ENCODE measurements at regions not wholly inside any gene's neighbourhood (a gene's known extent, or its start where the extent isn't known, plus 50 kb on each side); places are given as distances from the start of the nearest gene placed in this dataset.

DNA sequence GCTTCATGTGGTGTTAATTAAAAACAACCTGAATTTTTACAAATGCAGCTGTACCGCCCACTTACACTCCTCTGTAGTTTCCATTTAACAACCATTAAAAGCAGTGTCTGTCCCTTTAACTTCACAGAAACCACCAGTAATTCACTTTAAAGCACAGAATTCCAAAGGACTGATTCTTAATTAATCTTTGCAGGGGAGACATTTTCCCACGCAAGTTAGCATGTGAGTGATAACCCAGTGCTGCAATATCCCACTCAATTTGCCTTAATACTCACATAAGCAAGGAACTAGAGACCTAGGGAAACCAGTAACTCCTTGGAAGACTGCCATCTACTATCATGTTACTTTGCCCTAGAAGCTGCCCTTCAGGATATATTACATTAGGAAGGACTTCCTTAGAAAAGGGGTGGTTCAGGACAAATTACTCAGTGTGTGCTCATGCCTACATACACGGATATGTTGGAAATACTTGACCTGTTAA is 102.3 kb downstream of the OSR1 start:
- H3K9ac ChIP-seq (ENCODE audit: low read depth in 1 of 2, low read length in 2 of 2), result no peak overlapping the region

DNA sequence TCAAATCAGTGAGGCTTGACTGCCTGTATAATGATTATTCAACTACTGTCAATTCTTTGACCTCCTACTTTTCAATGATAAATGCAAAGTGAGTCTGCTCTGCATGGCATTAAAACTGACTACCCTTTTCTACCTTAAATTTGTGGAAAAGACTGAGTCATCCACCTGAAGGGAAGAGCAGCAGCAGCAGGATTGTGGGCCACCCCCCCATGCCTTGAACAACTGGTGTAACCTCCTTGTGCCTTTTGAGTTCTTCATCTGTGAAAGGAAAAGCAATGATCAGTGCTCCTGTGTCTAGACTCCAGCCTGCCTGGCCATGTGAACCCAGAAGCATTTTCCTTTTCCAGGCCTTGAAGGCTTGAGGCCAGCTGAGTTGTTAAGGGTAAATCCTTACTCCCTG is 102.9 kb downstream of the OSR1 start:
- Histone ChIP-seq H3K4me1 (ENCODE audit: control insufficient read depth in 4 of 4, insufficient read depth in 4 of 4, low read length in 3 of 4) (no peaks in the 10 kb centered on the region), H3K27me3 (ENCODE audit: control insufficient read depth in 4 of 4, insufficient read depth in 4 of 4, low read length in 3 of 4) (no peaks in the 10 kb centered on the region), H3K36me3 (ENCODE audit: control insufficient read depth in 4 of 4, insufficient read depth in 3 of 4, low read depth in 1 of 4, low read length in 3 of 4) (no peaks in the 10 kb centered on the region), H3K27ac (ENCODE audit: low read depth in 1 of 2, low read length in 2 of 2) (no peak overlapping the region), H3K4me3 (ENCODE audit: low read depth in 1 of 3, low read length in 3 of 3) (no peak overlapping the region), H3K9ac (ENCODE audit: low read depth in 1 of 2, low read length in 2 of 2) (no peak overlapping the region), H3K9me3 (ENCODE audit: control insufficient read depth in 4 of 4, low read length in 3 of 4) (no peaks in the 10 kb centered on the region)
- TF ChIP-seq FOXA1 (IDR thresholded peaks at IDR 0.05) (no peak), HNF4G (IDR thresholded peaks at IDR 0.05) (no peak), JUND (IDR thresholded peaks at IDR 0.05) (no peak), GABPA (IDR thresholded peaks at IDR 0.05 in 1 of 2, conservative IDR thresholded peaks at IDR 0.05 in 1 of 2) (no peak), HNF4A (conservative IDR thresholded peaks at IDR 0.05) (no peak), NR2F2 (IDR thresholded peaks at IDR 0.05) (no peak), SP1 (IDR thresholded peaks at IDR 0.05) (no peak), RXRA (IDR thresholded peaks at IDR 0.05) (no peak)
- TF ChIP-seq, protein P1, sequence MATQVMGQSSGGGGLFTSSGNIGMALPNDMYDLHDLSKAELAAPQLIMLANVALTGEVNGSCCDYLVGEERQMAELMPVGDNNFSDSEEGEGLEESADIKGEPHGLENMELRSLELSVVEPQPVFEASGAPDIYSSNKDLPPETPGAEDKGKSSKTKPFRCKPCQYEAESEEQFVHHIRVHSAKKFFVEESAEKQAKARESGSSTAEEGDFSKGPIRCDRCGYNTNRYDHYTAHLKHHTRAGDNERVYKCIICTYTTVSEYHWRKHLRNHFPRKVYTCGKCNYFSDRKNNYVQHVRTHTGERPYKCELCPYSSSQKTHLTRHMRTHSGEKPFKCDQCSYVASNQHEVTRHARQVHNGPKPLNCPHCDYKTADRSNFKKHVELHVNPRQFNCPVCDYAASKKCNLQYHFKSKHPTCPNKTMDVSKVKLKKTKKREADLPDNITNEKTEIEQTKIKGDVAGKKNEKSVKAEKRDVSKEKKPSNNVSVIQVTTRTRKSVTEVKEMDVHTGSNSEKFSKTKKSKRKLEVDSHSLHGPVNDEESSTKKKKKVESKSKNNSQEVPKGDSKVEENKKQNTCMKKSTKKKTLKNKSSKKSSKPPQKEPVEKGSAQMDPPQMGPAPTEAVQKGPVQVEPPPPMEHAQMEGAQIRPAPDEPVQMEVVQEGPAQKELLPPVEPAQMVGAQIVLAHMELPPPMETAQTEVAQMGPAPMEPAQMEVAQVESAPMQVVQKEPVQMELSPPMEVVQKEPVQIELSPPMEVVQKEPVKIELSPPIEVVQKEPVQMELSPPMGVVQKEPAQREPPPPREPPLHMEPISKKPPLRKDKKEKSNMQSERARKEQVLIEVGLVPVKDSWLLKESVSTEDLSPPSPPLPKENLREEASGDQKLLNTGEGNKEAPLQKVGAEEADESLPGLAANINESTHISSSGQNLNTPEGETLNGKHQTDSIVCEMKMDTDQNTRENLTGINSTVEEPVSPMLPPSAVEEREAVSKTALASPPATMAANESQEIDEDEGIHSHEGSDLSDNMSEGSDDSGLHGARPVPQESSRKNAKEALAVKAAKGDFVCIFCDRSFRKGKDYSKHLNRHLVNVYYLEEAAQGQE (IDR thresholded peaks at IDR 0.05), result no peak
- no peak for DNase-seq (ENCODE audit: low spot score)

More for the DNA sequence above, 102.3 kb downstream of the OSR1 start:
- DNase-seq (ENCODE audit: low spot score), result no peak
- Histone ChIP-seq H3K36me3 (ENCODE audit: control insufficient read depth in 4 of 4, insufficient read depth in 3 of 4, low read depth in 1 of 4, low read length in 3 of 4) (no peaks in the 10 kb centered on the region), H3K4me1 (ENCODE audit: control insufficient read depth in 4 of 4, insufficient read depth in 4 of 4, low read length in 3 of 4) (no peaks in the 10 kb centered on the region), H3K27ac (ENCODE audit: low read depth in 1 of 2, low read length in 2 of 2) (no peak overlapping the region), H3K27me3 (ENCODE audit: control insufficient read depth in 4 of 4, insufficient read depth in 4 of 4, low read length in 3 of 4) (no peaks in the 10 kb centered on the region), H3K9me3 (ENCODE audit: control insufficient read depth in 4 of 4, low read length in 3 of 4) (no peaks in the 10 kb centered on the region), H3K4me3 (ENCODE audit: low read depth in 1 of 3, low read length in 3 of 3) (no peak overlapping the region)
- TF ChIP-seq, protein P2, sequence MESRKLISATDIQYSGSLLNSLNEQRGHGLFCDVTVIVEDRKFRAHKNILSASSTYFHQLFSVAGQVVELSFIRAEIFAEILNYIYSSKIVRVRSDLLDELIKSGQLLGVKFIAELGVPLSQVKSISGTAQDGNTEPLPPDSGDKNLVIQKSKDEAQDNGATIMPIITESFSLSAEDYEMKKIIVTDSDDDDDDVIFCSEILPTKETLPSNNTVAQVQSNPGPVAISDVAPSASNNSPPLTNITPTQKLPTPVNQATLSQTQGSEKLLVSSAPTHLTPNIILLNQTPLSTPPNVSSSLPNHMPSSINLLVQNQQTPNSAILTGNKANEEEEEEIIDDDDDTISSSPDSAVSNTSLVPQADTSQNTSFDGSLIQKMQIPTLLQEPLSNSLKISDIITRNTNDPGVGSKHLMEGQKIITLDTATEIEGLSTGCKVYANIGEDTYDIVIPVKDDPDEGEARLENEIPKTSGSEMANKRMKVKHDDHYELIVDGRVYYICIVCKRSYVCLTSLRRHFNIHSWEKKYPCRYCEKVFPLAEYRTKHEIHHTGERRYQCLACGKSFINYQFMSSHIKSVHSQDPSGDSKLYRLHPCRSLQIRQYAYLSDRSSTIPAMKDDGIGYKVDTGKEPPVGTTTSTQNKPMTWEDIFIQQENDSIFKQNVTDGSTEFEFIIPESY (IDR thresholded peaks at IDR 0.05), result no peak
- TF ChIP-seq RAD21 (IDR thresholded peaks at IDR 0.05), result no peak
- TF ChIP-seq SP1 (IDR thresholded peaks at IDR 0.05), result no peak
- no peak for TF ChIP-seq RXRA (IDR thresholded peaks at IDR 0.05)
- TF ChIP-seq, protein P3, sequence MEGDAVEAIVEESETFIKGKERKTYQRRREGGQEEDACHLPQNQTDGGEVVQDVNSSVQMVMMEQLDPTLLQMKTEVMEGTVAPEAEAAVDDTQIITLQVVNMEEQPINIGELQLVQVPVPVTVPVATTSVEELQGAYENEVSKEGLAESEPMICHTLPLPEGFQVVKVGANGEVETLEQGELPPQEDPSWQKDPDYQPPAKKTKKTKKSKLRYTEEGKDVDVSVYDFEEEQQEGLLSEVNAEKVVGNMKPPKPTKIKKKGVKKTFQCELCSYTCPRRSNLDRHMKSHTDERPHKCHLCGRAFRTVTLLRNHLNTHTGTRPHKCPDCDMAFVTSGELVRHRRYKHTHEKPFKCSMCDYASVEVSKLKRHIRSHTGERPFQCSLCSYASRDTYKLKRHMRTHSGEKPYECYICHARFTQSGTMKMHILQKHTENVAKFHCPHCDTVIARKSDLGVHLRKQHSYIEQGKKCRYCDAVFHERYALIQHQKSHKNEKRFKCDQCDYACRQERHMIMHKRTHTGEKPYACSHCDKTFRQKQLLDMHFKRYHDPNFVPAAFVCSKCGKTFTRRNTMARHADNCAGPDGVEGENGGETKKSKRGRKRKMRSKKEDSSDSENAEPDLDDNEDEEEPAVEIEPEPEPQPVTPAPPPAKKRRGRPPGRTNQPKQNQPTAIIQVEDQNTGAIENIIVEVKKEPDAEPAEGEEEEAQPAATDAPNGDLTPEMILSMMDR (IDR thresholded peaks at IDR 0.05; ENCODE audit: low read depth, low read length, missing input control), result no peak
- TF ChIP-seq YY1 (IDR thresholded peaks at IDR 0.05), result no peak
- TF ChIP-seq, protein P4, sequence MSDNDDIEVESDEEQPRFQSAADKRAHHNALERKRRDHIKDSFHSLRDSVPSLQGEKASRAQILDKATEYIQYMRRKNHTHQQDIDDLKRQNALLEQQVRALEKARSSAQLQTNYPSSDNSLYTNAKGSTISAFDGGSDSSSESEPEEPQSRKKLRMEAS (IDR thresholded peaks at IDR 0.05), result no peak
- TF ChIP-seq, protein P1 (IDR thresholded peaks at IDR 0.05), result no peak
- no peak for TF ChIP-seq JUND (IDR thresholded peaks at IDR 0.05)
- TF ChIP-seq FOXA2 (IDR thresholded peaks at IDR 0.05), result no peak
- TF ChIP-seq NR2F2 (IDR thresholded peaks at IDR 0.05), result no peak
- TF ChIP-seq GABPA (IDR thresholded peaks at IDR 0.05 in 1 of 2, conservative IDR thresholded peaks at IDR 0.05 in 1 of 2), result no peak
- no peak for TF ChIP-seq HNF4A (conservative IDR thresholded peaks at IDR 0.05)
- 85% methylated on average over 3 of the region's 3 CpGs for WGBS

Measured in liver (tissue), 8 donors.